HepG2 (cell line): ENCODE measurements at regions not wholly inside any gene's neighbourhood (a gene's known extent, or its start where the extent isn't known, plus 50 kb on each side); places are given as distances from the start of the nearest gene placed in this dataset.

Experiments
- ARID5B ChIP-seq: IDR thresholded peaks from 2 replicates; pipeline ENCODE4 v1.4.0; 2020; ENCODE audit warnings: mild to moderate bottlenecking, missing genetic modification reagents
- CBFB ChIP-seq: sonication (generic); formaldehyde crosslinking; IDR thresholded peaks from 2 replicates; pipeline ENCODE4 v1.4.0; 2020; ENCODE audit warnings: missing genetic modification reagents
- EP300 ChIP-seq, 3 experiments: sonication (generic) in 1 of 3; formaldehyde crosslinking in 1 of 3; IDR thresholded peaks; 2 replicates each; pipeline versions ENCODE4 v1.5.1 to v1.6.1; 2011 to 2020; ENCODE audit warnings: low read depth in 2 of 3, low read length in 2 of 3, borderline replicate concordance in 1 of 3, improper control_type of control experiment in 1 of 3, mild to moderate bottlenecking in 1 of 3, missing genetic modification reagents in 1 of 3, moderate library complexity in 1 of 3
- HCFC1 ChIP-seq: fragments of 150-350 bp; IDR thresholded peaks from 2 replicates; pipeline ENCODE4 v1.6.1; 2014; ENCODE audit warnings: low read depth, low read length
- MXI1 ChIP-seq: IDR thresholded peaks from 3 replicates; pipeline ENCODE4 v1.6.1; 2012; ENCODE audit warnings: low read depth, low read length, inconsistent platforms, borderline replicate concordance
- MYC ChIP-seq: sonication (generic); formaldehyde crosslinking; IDR thresholded peaks from 2 replicates; pipeline ENCODE4 v1.9.0; 2021; ENCODE audit warnings: missing genetic modification reagents, borderline replicate concordance
- TBL1XR1 ChIP-seq: fragments of 150-350 bp; IDR thresholded peaks from 2 replicates; pipeline ENCODE4 v1.6.1; 2014; ENCODE audit warnings: borderline replicate concordance, low read length; ENCODE audit not compliant: partially characterized antibody
- ZBTB46 ChIP-seq: sonication (generic); formaldehyde crosslinking; IDR thresholded peaks from 2 replicates; pipeline ENCODE4 v1.4.0; 2020; ENCODE audit warnings: mild to moderate bottlenecking, missing genetic modification reagents, borderline replicate concordance
- ZNF605 ChIP-seq: sonication (generic); formaldehyde crosslinking; IDR thresholded peaks from 2 replicates; pipeline ENCODE4 v1.8.0; 2022; ENCODE audit warnings: mild to moderate bottlenecking, missing genetic modification reagents

- TF ChIP-seq ARID5B (CRISPR knock-in tag) (no peak), ZBTB46 (no peak), TBL1XR1 (no peak), HCFC1 (no peak), CBFB (CRISPR knock-in tag) (no peak), EP300 (IDR thresholded peaks at IDR 0.05; ENCODE audit: low read depth in 2 of 2, low read length in 2 of 2) (no peak), EP300 (CRISPR knock-in tag; IDR thresholded peaks at IDR 0.05; ENCODE audit: borderline replicate concordance) (no peak), MYC (CRISPR knock-in tag) (no peak), ZNF605 (CRISPR knock-in tag) (no peak), MXI1 (no peak)
These were observed 56.1 kb upstream of the GLYATL1B start for GRCh38 chr11:59030037-59030436.
